ENCODE measurements at regions not wholly inside any gene's neighbourhood (a gene's known extent, or its start where the extent isn't known, plus 50 kb on each side); places are given as distances from the start of the nearest gene placed in this dataset.
A peak's percentile ranks its signal among the peaks of the same experiment; 100 is the strongest.

- 97% methylated on average over 6 of the region's 7 CpGs for WGBS (ENCODE audit: insufficient coverage)
- no peaks in the 10 kb centered on the region for H3K27me3 ChIP-seq (ENCODE audit: control insufficient read depth, insufficient read depth, low read length)
- H3K9me3 ChIP-seq (ENCODE audit: control insufficient read depth, insufficient read depth, low read length): no peaks in the 10 kb centered on the region
Observed at GRCh38 chr18:9009703-9010488, 92.6 kb upstream of the NDUFV2 start.

GRCh38 chr18:9011431-9011830 is 91.1 kb upstream of the NDUFV2 start:
- WGBS (ENCODE audit: insufficient coverage): 82% methylated on average over 5 of the region's 5 CpGs
- Histone ChIP-seq H3K4me3 (ENCODE audit: low read depth, low read length) (no peak overlapping the region), H3K27me3 (ENCODE audit: control insufficient read depth, insufficient read depth, low read length) (no peaks in the 10 kb centered on the region), H3K27ac (ENCODE audit: low read depth, low read length) (no peak overlapping the region), H3K9me3 (ENCODE audit: control insufficient read depth, insufficient read depth, low read length) (no peaks in the 10 kb centered on the region), H3K36me3 (ENCODE audit: control insufficient read depth, insufficient read depth, low read length) (no peaks in the 10 kb centered on the region), H3K4me1 (ENCODE audit: control insufficient read depth, insufficient read depth, low read length) (no peaks in the 10 kb centered on the region)
- no peak for DNase-seq (ENCODE audit: low read depth in 4 of 6, low spot score in 6 of 6)

More at GRCh38 chr18:9009703-9010488, 92.6 kb upstream of the NDUFV2 start:
- DNase-seq (ENCODE audit: low read depth in 4 of 6, low spot score in 6 of 6): no peak
- H3K4me3 ChIP-seq (ENCODE audit: low read depth, low read length): no peak overlapping the region
- no peaks in the 10 kb centered on the region for H3K36me3 ChIP-seq (ENCODE audit: control insufficient read depth, insufficient read depth, low read length)
- no peaks in the 10 kb centered on the region for H3K4me1 ChIP-seq (ENCODE audit: control insufficient read depth, insufficient read depth, low read length)
- no peak overlapping the region for H3K27ac ChIP-seq (ENCODE audit: low read depth, low read length)

- H3K27ac ChIP-seq (ENCODE audit: low read depth, low read length): no peak overlapping the region
- no peaks in the 10 kb centered on the region for H3K9me3 ChIP-seq (ENCODE audit: control insufficient read depth, insufficient read depth, low read length)
- no peak overlapping the region for H3K4me3 ChIP-seq (ENCODE audit: low read depth, low read length)
- H3K27me3 ChIP-seq (ENCODE audit: control insufficient read depth, insufficient read depth, low read length): no peaks in the 10 kb centered on the region
- no peak for DNase-seq (ENCODE audit: low read depth in 4 of 6, low spot score in 6 of 6)
- H3K36me3 ChIP-seq (ENCODE audit: control insufficient read depth, insufficient read depth, low read length): no peaks in the 10 kb centered on the region
- no CpG with 5 or more reads among the region's 2 CpGs for WGBS (ENCODE audit: insufficient coverage)
- H3K4me1 ChIP-seq (ENCODE audit: control insufficient read depth, insufficient read depth, low read length): peaks cover 10% of the 10 kb centered on the region
Observed at GRCh38 chr18:9013926-9014373, 88.5 kb upstream of the NDUFV2 start.

GRCh38 chr18:9015689-9016088 is 86.8 kb upstream of the NDUFV2 start:
- no peak for DNase-seq (ENCODE audit: low read depth in 4 of 6, low spot score in 6 of 6)
- Histone ChIP-seq H3K9me3 (ENCODE audit: control insufficient read depth, insufficient read depth, low read length) (no peaks in the 10 kb centered on the region), H3K4me1 (ENCODE audit: control insufficient read depth, insufficient read depth, low read length) (peaks cover 10% of the 10 kb centered on the region), H3K27ac (ENCODE audit: low read depth, low read length) (no peak overlapping the region), H3K4me3 (ENCODE audit: low read depth, low read length) (no peak overlapping the region), H3K27me3 (ENCODE audit: control insufficient read depth, insufficient read depth, low read length) (no peaks in the 10 kb centered on the region), H3K36me3 (ENCODE audit: control insufficient read depth, insufficient read depth, low read length) (no peaks in the 10 kb centered on the region)
- 100% methylated on average over 1 of the region's 3 CpGs for WGBS (ENCODE audit: insufficient coverage)

GRCh38 chr18:9016633-9017166 is 85.8 kb upstream of the NDUFV2 start:
- no peaks in the 10 kb centered on the region for H3K9me3 ChIP-seq (ENCODE audit: control insufficient read depth, insufficient read depth, low read length)
- no peaks in the 10 kb centered on the region for H3K36me3 ChIP-seq (ENCODE audit: control insufficient read depth, insufficient read depth, low read length)
- H3K4me3 ChIP-seq (ENCODE audit: low read depth, low read length): no peak overlapping the region
- no peak for DNase-seq (ENCODE audit: low read depth in 4 of 6, low spot score in 6 of 6)
- peaks cover 10% of the 10 kb centered on the region for H3K4me1 ChIP-seq (ENCODE audit: control insufficient read depth, insufficient read depth, low read length)
- H3K27me3 ChIP-seq (ENCODE audit: control insufficient read depth, insufficient read depth, low read length): no peaks in the 10 kb centered on the region
- 72% methylated on average over 9 of the region's 16 CpGs for WGBS (ENCODE audit: insufficient coverage)
- H3K27ac ChIP-seq (ENCODE audit: low read depth, low read length): no peak overlapping the region

- peak in 2 of 6 donors; percentile 28 to 53 for DNase-seq (ENCODE audit: low read depth in 4 of 6, low spot score in 6 of 6)
- Histone ChIP-seq H3K36me3 (ENCODE audit: control insufficient read depth, insufficient read depth, low read length) (no peaks in the 10 kb centered on the region), H3K27ac (ENCODE audit: low read depth, low read length) (no peak overlapping the region), H3K27me3 (ENCODE audit: control insufficient read depth, insufficient read depth, low read length) (no peaks in the 10 kb centered on the region), H3K4me1 (ENCODE audit: control insufficient read depth, insufficient read depth, low read length) (peaks cover 10% of the 10 kb centered on the region), H3K4me3 (ENCODE audit: low read depth, low read length) (no peak overlapping the region), H3K9me3 (ENCODE audit: control insufficient read depth, insufficient read depth, low read length) (no peaks in the 10 kb centered on the region)
- 32% methylated on average over 32 of the region's 34 CpGs for WGBS (ENCODE audit: insufficient coverage)
Observed at GRCh38 chr18:9017167-9017904, 85.2 kb upstream of the NDUFV2 start.

- DNase-seq (ENCODE audit: low read depth in 4 of 6, low spot score in 6 of 6): no peak
- WGBS (ENCODE audit: insufficient coverage): 89% methylated on average over 5 of the region's 6 CpGs
- Histone ChIP-seq H3K4me1 (ENCODE audit: control insufficient read depth, insufficient read depth, low read length) (peaks cover 10% of the 10 kb centered on the region), H3K36me3 (ENCODE audit: control insufficient read depth, insufficient read depth, low read length) (no peaks in the 10 kb centered on the region), H3K4me3 (ENCODE audit: low read depth, low read length) (no peak overlapping the region), H3K27ac (ENCODE audit: low read depth, low read length) (no peak overlapping the region), H3K27me3 (ENCODE audit: control insufficient read depth, insufficient read depth, low read length) (no peaks in the 10 kb centered on the region), H3K9me3 (ENCODE audit: control insufficient read depth, insufficient read depth, low read length) (no peaks in the 10 kb centered on the region)
Observed at GRCh38 chr18:9017905-9018227, 84.6 kb upstream of the NDUFV2 start.

GRCh38 chr18:9019135-9019534 is 83.4 kb upstream of the NDUFV2 start:
- DNase-seq (ENCODE audit: low read depth in 4 of 6, low spot score in 6 of 6): no peak
- WGBS (ENCODE audit: insufficient coverage): no CpG with 5 or more reads among the region's 4 CpGs
- H3K9me3 ChIP-seq (ENCODE audit: control insufficient read depth, insufficient read depth, low read length): no peaks in the 10 kb centered on the region
- H3K27ac ChIP-seq (ENCODE audit: low read depth, low read length): no peak overlapping the region
- no peaks in the 10 kb centered on the region for H3K27me3 ChIP-seq (ENCODE audit: control insufficient read depth, insufficient read depth, low read length)
- no peaks in the 10 kb centered on the region for H3K36me3 ChIP-seq (ENCODE audit: control insufficient read depth, insufficient read depth, low read length)
- no peak overlapping the region for H3K4me3 ChIP-seq (ENCODE audit: low read depth, low read length)
- peaks cover 10% of the 10 kb centered on the region for H3K4me1 ChIP-seq (ENCODE audit: control insufficient read depth, insufficient read depth, low read length)

GRCh38 chr18:9020221-9020620 is 82.3 kb upstream of the NDUFV2 start:
- Histone ChIP-seq H3K27ac (ENCODE audit: low read depth, low read length) (no peak overlapping the region), H3K9me3 (ENCODE audit: control insufficient read depth, insufficient read depth, low read length) (no peaks in the 10 kb centered on the region), H3K4me1 (ENCODE audit: control insufficient read depth, insufficient read depth, low read length) (peaks cover 10% of the 10 kb centered on the region), H3K36me3 (ENCODE audit: control insufficient read depth, insufficient read depth, low read length) (no peaks in the 10 kb centered on the region), H3K4me3 (ENCODE audit: low read depth, low read length) (no peak overlapping the region), H3K27me3 (ENCODE audit: control insufficient read depth, insufficient read depth, low read length) (no peaks in the 10 kb centered on the region)
- DNase-seq (ENCODE audit: low read depth in 4 of 6, low spot score in 6 of 6): no peak
- 95% methylated on average over 2 of the region's 3 CpGs for WGBS (ENCODE audit: insufficient coverage)

All from spinal cord (tissue), 9 donors.